Activated naive CD4-positive, alpha-beta T cell (primary cell): ENCODE measurements at regions not wholly inside any gene's neighbourhood (a gene's known extent, or its start where the extent isn't known, plus 50 kb on each side); places are given as distances from the start of the nearest gene placed in this dataset.
"Not testable (repeated sequence)": the region's sequence is repeated elsewhere in the genome, so short reads cannot be mapped to it uniquely, and the experiment has no call there.

Source experiments
- DNase-seq, 4 experiments: peaks; one replicate each; lab custom pipeline; 2025; lab: John Stamatoyannopoulos, UW

GRCh38 chr10:85318809-85319807 is 990.7 kb downstream of the CCSER2 start:
- DNase-seq = no peak

- DNase-seq = no peak
These were observed 991.4 kb downstream of the CCSER2 start for GRCh38 chr10:85319826-85320225.

DNA sequence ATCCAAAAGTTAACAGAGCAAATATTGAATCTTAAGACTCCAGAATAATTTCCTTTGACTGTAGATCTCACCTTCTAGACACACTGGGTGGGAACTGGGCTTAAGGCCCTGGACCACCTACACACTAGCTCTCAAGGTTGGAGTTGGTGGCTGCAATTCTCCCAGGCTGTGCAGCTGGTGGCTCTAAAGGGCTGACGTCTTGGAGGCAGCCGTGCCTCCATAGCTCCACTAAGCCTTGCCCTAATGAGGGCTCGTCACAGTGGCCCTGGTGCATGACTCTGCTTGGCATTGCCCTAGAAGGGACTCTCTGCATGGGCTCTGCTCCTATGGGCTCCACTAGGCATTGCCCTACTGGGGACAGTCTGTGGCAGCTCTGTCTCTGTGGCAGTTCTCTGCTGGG is 1005.2 kb downstream of the CCSER2 start:
- no peak for DNase-seq

- DNase-seq = no peak
These were observed 1004.2 kb downstream of the GRID1 start for GRCh38 chr10:85362401-85362800.

DNA sequence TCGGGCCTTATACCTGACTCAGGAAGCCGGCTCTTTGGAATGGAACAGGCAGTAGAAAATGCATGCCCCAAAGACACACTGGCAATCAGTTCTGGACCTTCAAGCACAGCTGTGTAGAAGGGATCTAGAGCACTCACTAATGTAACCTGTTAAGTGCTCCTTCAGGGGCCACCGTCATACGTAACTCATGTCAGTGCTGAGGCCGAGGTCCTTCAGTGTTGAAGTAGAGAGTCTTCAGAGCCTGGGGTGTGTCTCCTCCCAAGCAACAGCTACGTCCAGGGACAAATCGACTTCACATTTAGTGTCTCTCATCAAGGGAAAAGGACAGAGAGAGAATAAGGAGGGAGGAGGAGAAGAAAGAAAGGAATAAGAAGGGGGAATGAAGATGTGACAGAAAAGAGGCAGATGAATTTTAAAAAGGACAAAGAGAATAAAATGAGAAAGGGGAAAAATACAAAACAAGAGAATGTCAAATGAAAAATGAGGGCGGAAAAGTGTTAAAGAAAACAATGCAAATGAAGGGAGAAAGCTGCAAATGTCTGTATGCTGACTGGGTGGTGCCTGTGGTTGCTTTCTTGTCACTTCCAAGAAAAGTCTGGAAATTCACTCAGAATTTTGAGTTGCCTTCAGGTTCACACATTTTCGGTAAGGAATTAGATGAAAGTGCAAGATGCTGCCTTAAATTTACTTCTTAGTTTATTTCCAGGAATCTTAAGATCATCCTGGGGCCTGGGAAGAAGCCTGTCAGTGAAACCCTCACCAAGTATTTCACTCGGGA is 989.4 kb downstream of the GRID1 start:
- no peak for DNase-seq

GRCh38 chr10:85379338-85379737 is 987.3 kb downstream of the GRID1 start:
- no peak for DNase-seq

DNA sequence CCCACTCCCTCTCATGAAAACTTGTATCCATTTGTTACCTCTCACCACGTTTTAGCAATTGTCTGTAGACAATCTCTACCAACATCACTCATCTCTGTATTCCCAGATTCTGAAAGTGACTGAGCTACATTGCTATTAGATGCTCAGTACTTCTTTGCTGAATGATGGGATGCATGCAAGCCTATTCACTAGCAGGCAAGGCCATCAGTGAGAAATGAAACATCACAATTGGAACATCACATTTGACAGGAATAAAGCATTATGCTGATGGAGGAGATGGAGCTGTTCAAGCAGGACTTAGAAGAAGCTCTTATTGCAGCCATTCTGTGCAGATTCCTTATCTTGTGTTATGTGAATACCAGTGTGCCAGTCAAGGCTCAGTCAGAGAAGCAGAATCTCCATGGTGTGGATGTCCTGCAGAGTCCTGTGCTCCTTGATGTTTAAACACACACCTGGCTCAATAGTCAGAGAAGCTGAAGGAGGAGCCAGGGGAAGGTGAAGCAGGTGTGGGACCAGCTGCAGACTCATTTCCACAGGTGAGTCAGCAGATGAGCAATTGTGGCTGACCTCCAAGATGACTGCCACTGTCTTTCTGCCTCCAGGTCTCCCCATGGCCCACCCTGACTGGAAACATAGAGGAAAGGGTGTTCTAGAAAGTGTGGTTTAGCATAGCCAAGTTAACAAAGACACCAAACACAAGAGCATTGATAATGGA is 965.5 kb downstream of the GRID1 start:
- DNase-seq = no peak

DNA sequence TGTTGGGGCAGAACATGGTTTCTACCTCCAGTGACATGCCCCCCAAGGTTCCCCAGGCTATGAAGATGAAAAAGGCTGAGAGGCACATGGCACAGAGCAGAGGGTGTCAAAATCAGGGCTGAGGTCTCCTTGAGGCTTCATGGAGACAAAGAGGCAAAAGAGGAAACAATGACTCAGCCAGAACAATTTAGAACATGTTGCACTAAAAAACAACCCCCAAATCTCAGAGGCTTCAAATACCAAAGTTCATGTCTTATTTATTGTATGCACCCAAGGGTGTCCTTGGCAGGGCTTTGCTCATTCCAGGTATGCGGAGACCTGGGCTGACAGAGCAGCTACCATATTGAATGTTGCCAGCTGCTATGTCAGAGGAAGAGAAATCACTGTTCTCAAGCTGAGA is 964.1 kb downstream of the GRID1 start:
- DNase-seq = no peak

- no peak for DNase-seq
These were observed 959.5 kb downstream of the GRID1 start for GRCh38 chr10:85407088-85407487.

DNA sequence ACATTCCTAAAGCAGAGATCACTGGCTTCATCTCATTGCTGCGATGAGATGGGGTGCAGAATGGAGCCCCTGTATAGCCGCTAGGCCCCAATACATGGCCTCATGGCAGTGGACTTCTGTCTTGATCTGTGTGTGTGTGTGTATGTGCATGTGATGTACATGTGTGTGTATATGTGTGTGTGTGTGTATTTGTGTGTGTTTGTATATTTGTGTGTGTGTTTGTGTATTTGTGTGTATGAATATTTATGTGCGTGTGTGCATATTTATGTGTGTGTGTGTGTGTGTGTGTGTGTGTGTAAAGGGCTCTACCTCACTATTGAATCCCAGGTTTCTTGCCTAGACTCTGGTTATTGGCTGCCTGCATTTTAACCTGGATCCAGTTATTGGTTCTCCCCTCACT is 958.2 kb downstream of the GRID1 start:
- no peak for DNase-seq

- not testable (repeated sequence) for DNase-seq
These were observed 956.0 kb downstream of the GRID1 start for GRCh38 chr10:85410586-85410985.

DNA sequence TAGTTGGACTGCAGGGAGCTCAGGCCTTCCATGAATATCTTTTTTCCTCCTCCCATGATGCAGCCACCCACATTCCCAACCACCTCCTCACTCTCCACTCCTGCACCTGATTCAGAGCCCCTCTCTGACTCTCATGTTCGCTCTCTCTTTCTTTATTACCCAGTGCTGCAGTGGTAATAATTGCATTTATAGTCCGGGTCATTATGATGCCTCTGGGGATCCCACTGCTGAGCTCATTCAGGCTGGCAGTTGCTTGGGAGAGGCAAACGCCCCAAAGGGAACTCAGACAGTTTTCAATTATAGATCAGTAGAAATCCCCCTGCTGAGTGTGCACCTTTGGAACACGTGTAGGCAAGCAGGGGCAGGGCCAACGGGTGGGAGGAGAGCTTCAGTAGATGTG is 953.0 kb downstream of the GRID1 start:
- DNase-seq = no peak

GRCh38 chr10:85420501-85421191 is 945.9 kb downstream of the GRID1 start:
- no peak for DNase-seq

DNA sequence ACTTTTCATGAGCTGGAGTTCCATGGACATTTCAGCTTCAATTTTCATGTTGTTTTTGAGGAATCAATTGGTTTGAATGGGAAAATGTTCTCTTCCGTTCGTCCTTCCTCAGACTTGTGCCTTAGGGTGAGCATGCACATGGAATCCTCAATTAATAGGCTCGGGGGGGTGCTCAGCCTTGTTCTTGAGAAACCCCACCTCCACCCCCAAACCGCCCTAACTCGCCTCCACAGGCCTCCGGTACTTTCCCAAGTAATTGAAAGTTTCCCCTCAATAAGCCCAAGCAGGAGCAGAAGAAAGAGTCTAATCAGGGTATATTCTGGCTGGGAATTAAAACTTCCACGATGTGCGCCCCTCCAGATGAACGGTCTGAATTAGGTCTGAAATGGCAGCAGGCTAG is 945.2 kb downstream of the GRID1 start:
- no peak for DNase-seq

GRCh38 chr10:85429126-85429525 is 937.5 kb downstream of the GRID1 start:
- no peak for DNase-seq

DNA sequence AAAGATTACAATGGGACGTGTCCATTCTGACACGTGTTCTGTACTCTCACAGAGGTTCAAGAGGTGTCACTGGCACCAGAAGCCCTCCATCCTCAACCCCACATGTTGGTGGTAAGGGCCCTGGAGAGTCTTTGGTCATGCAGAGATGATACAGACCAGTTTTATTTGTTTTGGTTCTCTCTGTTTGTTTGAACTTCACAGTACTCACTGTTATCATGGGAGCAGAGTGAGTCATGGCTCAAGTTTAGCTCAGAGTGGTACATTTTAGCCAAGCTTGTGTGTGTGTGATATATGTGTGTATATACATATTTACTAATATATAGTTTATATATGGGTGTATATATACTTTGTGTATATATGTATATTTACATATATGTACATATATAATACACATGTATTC is 935.6 kb downstream of the GRID1 start:
- DNase-seq = no peak

- no peak for DNase-seq
These were observed 933.3 kb downstream of the GRID1 start for GRCh38 chr10:85433248-85433647.

DNA sequence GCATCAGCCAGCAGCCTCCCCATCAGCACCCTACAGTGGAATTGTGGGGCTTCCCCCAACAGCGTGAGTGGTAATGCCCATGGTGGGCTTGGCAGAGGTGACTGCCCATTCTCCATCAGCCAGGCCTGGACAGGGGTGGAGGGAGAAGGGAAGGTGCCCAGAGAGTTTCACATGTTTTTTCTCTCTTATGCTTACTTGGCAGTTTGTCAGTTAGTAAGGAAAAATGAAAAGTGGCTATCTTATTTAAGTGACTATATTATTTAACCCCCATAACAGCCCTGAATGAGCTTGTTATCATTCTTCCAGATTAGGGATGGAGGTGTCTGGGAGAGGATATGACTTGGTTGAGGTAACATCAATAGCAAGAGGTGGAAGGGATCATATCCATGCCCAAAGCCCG is 921.7 kb downstream of the GRID1 start:
- DNase-seq = no peak

- DNase-seq = no peak
These were observed 920.9 kb downstream of the GRID1 start for GRCh38 chr10:85445702-85446101.

- no peak for DNase-seq
These were observed 919.8 kb downstream of the GRID1 start for GRCh38 chr10:85446827-85447226.

DNA sequence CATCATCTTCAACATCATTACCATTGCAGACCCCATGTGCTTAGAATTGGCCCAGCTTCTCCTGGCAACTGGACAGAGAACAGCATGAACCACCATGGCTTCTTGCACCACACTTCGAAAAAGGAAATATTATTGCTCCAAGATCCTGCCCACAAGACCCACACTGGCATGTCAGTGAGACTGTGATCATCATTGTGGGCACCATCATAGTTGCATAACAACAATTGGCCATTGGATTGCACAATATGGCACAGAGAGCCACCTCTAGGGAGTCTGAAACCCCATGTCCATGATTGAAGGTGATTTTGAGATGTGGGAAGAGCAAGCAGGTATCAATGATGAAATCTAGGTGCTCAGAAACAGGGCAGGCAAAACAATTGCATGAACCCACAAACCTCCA is 918.9 kb downstream of the GRID1 start:
- no peak for DNase-seq

DNA sequence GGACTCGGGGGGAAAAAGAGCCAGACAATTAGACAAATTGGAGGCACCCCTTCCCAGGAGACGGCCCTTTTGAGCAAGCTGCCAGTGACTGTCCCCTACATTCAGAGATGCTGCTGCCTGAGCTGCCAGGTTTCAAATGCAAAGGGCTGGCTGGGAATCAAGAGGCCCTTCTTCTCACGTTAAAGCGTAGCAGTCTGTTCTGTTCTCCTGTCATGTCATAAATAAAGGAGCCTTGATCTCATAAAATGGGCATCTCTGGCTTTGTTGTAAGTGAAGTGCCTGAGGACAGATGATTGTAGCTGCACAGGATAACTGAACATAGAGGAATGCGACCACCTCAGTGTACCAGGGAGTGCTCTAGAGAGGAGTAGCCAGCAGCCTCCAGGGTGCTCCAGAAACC is 917.9 kb downstream of the GRID1 start:
- DNase-seq = no peak
